AG04450 (cell line): ENCODE measurements at regions not wholly inside any gene's neighbourhood (a gene's known extent, or its start where the extent isn't known, plus 50 kb on each side); places are given as distances from the start of the nearest gene placed in this dataset.

ENCODE experiments used
- CTCF ChIA-PET: fragments of 300-600, 350-600 bp; formaldehyde crosslinking; extraction: SDS; loops from one replicate; lab custom pipeline; 2022; ENCODE audit warnings: antibody characterized with exemption, inconsistent platforms; lab: Charles Lee
- POLR2A ChIA-PET: fragments of 350-600 bp; formaldehyde crosslinking; extraction: SDS; loops from one replicate; lab custom pipeline; 2021; ENCODE audit warnings: antibody characterized with exemption, inconsistent platforms; lab: Yijun Ruan, JAX
- DNase-seq: peaks from one replicate; pipeline ENCODE4 v3.0.0-alpha.2; 2011; ENCODE audit warnings: low read depth, low spot score
- H3K27ac ChIP-seq: one replicate; pipeline ENCODE4 v1.5.1; 2012; ENCODE audit warnings: low read depth, low read length, control low read depth
- H3K27me3 ChIP-seq: one replicate; pipeline ENCODE4 v1.6.0; 2012; ENCODE audit warnings: low read length; ENCODE audit not compliant: control insufficient read depth, insufficient read depth
- H3K4me3 ChIP-seq: 2 replicates; pipeline ENCODE4 v1.5.1; 2011; ENCODE audit warnings: mild to moderate bottlenecking, low read depth, low read length, control low read depth
- H3K9me3 ChIP-seq: 2 replicates; pipeline ENCODE4 v1.5.1; 2012; ENCODE audit warnings: low read length; ENCODE audit not compliant: control insufficient read depth, insufficient read depth
- CTCF ChIP-seq: IDR thresholded peaks from 2 replicates; pipeline ENCODE4 v1.5.1; 2011; ENCODE audit warnings: low read depth, low read length, control low read depth, inconsistent platforms

GRCh38 chr9:79936336-79936735 lies 364.6 kb downstream of the TLE4 start:
- ChIA-PET POLR2A (no interaction called here), CTCF (no interaction called here)
- Histone ChIP-seq H3K9me3 (no peaks in the 10 kb centered on the region), H3K27ac (no peak overlapping the region), H3K4me3 (no peak overlapping the region), H3K27me3 (peaks cover 7% of the 10 kb centered on the region)
- DNase-seq, result no peak
- TF ChIP-seq CTCF, result no peak

- CTCF ChIA-PET, result no interaction called here
- peaks cover 4% of the 10 kb centered on the region for H3K27me3 ChIP-seq
Observed at GRCh38 chr9:79929285-79929684, 357.5 kb downstream of the TLE4 start.

GRCh38 chr9:79928661-79929223 lies 357.0 kb downstream of the TLE4 start:
- POLR2A ChIA-PET, result no interaction called here
- Histone ChIP-seq H3K4me3 (no peak overlapping the region), H3K27me3 (peaks cover 4% of the 10 kb centered on the region), H3K27ac (no peak overlapping the region), H3K9me3 (no peaks in the 10 kb centered on the region)
- CTCF ChIA-PET, result no interaction called here
- TF ChIP-seq CTCF, result no peak
- no peak for DNase-seq

More at GRCh38 chr9:79929285-79929684, 357.5 kb downstream of the TLE4 start:
- no peak for TF ChIP-seq CTCF
- H3K27ac ChIP-seq, result no peak overlapping the region
- no peak overlapping the region for H3K4me3 ChIP-seq
- H3K9me3 ChIP-seq, result no peaks in the 10 kb centered on the region
- no peak for DNase-seq
- POLR2A ChIA-PET, result no interaction called here

- no peak overlapping the region for H3K4me3 ChIP-seq
- H3K27me3 ChIP-seq, result peaks cover 4% of the 10 kb centered on the region
- POLR2A ChIA-PET, result no interaction called here
- H3K9me3 ChIP-seq, result no peaks in the 10 kb centered on the region
- DNase-seq, result no peak
- CTCF ChIA-PET, result no interaction called here
- H3K27ac ChIP-seq, result no peak overlapping the region
- TF ChIP-seq CTCF, result no peak
Observed at GRCh38 chr9:79925326-79925725, 353.6 kb downstream of the TLE4 start.

GRCh38 chr9:79924836-79925235 lies 353.1 kb downstream of the TLE4 start:
- no peak overlapping the region for H3K4me3 ChIP-seq
- no peak for TF ChIP-seq CTCF
- H3K9me3 ChIP-seq, result no peaks in the 10 kb centered on the region
- peaks cover 4% of the 10 kb centered on the region for H3K27me3 ChIP-seq
- CTCF ChIA-PET, result no interaction called here
- no peak for DNase-seq
- POLR2A ChIA-PET, result no interaction called here
- H3K27ac ChIP-seq, result no peak overlapping the region
